ENCODE measurements at regions not wholly inside any gene's neighbourhood (a gene's known extent, or its start where the extent isn't known, plus 50 kb on each side); places are given as distances from the start of the nearest gene placed in this dataset.
A peak's percentile ranks its signal among the peaks of the same experiment; 100 is the strongest.

DNA sequence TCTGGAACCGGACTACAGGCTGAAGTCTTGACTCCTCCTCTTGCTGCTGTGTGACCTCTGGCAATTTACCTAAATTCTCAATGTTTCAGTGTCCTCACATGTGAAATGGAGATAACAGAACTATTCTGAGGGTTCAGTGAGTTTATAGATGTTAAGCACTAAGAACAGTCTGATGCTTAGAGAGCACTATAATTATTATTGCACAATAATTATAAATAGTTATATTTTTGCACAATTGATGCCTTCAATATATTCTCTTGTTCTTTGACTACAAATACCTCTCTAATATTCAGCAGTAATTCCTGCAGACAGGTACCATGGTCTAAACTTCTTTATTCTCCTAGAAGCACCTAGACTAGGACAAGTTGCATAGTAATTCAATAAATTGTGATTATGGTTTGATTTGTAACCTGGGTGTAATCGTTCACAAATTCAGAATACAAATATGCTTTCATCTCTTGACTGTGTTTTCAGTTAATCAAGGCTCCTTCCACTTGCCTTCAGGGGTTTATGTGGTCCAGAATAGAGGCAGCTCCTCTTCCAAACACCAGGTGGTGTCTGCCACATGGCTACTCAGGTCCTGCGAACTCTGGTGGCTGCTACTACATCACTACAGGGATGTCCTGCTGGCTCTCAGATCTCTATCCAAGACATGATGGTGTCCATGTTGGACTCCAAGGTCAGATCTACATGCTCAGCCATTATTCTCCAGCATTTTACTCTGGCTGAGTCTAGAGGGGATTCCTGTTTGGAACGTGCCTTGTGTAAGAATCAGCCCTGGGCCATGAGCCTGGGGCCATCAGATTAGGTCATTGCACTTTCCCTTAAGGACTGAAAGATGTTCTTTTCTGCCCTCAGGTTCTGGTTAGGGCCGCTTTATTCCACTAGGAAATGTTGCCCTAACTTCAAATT, 103.4 kb downstream of the QRFPR start:
- DNase-seq (ENCODE audit: low read depth in 2 of 2): peak in 1 of 2 donors; percentile 23

DNA sequence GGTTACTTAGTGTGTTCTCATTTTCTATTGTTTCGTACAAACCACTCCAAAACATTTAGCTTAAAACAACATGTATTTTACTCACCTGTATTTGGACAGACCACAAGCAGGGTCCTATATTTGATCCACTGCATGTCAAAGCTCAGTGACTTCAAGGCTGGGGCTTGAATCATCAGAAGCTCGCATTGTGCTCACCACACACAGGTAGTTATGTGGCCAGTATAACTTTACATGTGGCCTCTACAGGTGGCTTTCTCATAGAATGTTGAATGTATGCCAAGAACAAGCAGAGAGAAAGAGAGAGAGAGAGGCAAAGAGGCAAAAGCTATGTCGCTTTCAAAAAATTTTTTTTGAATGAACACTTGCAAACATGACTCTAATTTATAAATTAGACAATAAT, 107.6 kb downstream of the QRFPR start:
- no peak for DNase-seq (ENCODE audit: low read depth in 2 of 2)

DNA sequence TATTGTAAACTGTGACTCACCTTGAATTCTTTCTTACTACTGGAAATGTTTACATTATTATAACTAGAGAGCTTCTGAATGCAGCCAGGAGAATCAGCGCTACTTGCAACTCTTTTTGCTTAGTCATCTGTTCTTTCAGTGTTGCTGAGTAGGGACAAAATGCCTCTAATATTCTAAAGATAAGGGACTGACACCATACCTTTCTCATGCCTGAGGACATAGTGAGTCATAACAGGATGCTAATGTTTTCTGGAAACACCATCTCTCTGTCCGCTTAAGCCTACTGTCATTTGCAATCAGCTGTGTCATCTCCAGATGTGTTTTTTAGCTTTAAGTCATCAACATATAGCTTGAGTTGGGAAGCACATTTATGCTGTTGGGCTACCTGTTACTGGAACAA, 108.3 kb downstream of the QRFPR start:
- peak in 1 of 2 donors; percentile 12 for DNase-seq (ENCODE audit: low read depth in 2 of 2)

DNA sequence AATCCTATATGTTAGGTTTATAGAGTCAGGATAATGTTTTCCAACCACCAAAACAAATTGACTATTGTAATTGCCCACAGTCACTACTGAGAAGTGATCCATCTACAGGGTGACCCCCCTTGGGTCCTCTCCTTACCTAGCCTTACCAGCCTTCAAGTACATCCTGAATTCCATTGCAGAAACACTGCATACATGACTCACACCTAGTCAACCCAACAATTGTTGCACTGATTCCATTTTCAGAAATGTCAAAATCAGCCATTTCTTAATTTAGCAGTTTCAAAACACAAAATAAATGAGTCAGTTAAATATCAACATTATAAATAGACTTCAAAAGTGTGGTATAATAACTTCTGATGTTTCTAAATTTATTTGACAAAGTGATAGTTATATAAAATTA, 106.3 kb upstream of the TNIP3 start:
- DNase-seq (ENCODE audit: low read depth in 2 of 2): no peak

DNA sequence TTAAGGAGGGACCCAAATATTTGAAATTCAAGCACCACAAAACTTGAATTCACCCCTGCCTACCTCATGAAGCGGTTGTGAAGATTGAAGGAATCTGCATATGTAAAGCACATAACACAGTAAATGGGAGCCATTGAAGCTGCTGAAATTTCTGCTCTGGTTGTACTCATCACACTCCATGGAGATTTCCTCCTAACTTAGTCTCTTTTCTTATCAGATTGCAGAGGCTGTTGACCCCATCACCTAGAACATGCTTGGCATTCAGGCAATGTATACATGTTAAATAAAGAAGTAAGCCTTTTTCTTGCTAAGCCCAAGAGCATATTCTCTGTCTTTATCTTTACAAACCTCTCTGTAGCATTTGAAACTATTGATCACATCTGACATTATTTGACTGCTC, 104.9 kb upstream of the TNIP3 start:
- no peak for DNase-seq (ENCODE audit: low read depth in 2 of 2)

DNA sequence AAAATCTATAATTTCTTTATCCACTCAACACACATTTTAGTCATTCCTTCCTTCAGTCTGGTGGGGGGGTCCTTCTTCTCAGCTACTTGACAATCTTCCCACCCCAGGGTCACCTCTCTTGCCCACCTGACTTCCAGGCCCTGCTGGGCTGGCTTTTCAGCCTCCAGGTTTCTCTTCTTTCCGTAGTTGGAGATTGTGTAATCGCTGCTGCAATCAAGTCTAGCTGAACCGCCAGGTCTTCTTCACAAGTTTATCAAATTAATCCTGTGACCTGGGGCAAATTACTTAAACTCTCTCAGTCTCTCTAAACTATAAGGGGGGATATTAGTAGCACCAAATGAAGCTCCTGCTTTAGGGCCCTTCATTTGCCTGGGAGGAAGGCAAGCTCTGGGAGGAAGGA, 102.9 kb upstream of the TNIP3 start:
- DNase-seq (ENCODE audit: low read depth in 2 of 2): no peak

DNA sequence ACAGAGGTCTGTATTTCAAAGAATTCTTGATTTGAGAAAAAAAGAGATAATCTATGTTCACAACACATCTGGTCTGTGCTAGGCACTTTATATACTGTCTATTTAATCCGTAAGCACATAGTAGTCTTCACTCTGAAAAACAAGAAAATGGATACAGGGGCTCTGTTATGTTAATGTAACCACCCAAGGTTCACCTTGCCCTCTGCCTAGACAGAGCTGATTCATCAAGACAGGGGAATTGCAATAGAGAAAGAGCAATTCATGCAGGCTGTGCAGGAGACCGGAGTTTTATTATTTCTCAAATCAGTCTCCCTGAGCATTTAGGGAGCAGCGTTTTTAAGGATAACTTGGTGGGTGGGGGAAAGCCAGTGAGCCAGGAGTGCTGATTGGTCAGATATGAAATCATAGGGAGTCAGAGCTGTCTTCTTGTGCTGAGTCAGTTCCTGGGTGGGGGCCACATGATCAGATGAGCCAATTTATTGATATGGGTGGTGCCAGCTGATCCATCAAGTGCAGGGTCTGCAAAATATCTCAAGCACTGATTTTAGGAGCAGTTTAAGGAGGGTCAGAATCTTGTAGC, 92.9 kb upstream of the TNIP3 start:
- no peak for DNase-seq (ENCODE audit: low read depth in 2 of 2)

DNA sequence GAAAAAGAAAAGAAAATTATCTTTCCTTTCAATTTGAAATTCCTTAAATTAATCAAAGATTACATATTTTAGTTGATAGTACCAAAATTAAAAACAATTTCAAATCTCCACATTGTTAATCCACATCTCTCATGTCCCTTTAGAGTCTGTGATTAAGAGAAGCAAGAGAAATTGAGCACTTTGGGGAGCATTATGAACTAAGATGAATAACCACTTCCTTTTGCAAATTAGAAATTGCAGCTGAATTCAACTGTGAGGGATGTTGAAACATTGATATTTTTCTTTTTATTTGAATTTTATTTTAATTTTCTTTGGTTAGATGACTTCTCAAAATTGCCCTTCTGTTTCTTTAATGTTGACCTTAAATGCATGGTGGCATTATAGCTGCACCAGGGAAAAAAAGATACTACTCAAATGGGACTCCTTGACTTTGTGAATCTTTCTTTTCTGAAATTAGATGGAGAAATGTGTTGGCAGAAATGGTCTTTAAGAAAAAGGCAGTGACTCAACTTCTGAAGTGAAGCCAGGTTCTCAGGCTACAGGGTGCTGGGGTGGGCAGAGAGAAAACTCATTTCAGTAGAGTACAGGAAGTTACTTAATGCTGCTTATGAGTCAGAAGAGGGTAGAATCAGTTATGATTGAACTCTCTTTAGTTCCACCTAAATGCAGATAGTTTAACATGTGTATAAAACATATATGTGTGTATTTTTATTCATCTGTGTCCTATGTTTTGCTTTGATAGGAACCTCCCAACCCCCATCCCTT, 92.0 kb upstream of the TNIP3 start:
- DNase-seq (ENCODE audit: low read depth in 2 of 2): peak in 1 of 2 donors; percentile 89

DNA sequence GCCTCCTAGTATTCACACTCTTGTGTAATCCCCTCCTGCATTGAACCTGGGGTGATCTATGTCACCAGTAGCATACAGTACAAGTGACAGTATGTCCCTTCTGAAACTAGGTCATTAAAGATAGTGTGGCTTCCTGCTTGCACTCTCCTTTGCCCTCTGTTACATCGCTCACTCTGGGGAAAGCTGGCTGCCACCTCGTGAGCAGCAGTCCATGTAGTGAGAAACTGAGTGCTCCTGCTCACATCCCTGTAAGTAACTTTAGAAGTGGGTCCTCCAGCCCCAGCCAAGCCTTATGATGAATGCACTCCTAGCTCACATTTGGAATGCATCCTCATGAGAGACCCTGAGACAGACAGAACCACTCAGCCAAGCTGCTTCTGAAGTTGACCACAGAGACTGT, 89.8 kb upstream of the TNIP3 start:
- no peak for DNase-seq (ENCODE audit: low read depth in 2 of 2)

DNA sequence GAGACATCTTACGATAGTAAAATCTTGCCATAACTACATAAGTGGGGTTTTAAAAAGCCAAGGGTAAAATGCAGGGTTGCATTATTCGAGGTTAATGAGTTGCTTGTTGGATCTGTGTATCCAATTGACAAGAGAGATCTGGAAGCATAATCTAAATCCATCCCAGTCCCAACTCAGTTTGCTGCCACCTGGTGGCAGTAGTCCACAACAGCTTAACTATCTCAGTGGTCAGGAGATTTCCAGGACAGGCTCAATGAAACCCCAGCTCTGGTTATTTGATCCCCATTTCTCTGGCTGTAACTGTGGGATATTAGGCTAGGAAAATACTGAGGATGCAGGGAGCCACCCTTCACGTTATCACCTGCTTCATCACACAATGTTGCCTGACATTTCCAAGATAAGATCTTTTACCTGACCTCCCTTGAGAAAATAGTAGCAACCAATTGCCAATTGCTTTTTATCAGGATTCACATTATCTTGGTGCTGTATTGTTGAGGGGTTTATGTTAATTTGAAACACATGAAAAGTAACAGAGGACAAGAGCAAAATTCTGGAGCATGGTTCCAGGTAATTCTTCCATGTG, 88.2 kb upstream of the TNIP3 start:
- peak; percentile 72 to 75 for DNase-seq (ENCODE audit: low read depth in 2 of 2)

DNA sequence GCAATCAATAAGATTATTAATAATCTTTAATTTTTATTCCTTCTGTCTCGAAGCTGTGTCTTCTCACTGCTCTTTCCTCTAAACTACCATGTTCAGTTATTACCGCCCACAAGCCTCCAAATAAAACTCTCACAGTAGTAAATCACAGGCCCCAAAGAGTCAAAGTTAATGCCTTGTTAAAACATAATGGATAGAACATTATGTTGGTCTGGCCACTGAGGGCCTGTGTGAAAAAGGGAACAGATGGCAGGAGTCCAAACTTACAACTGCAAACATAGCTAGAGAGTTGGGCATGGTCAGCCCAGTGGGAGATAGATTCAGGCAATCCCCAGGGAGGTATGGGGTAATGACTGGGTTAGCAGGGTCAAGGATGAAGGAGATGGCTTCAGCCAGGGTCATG, 84.6 kb upstream of the TNIP3 start:
- DNase-seq (ENCODE audit: low read depth in 2 of 2): no peak

DNA sequence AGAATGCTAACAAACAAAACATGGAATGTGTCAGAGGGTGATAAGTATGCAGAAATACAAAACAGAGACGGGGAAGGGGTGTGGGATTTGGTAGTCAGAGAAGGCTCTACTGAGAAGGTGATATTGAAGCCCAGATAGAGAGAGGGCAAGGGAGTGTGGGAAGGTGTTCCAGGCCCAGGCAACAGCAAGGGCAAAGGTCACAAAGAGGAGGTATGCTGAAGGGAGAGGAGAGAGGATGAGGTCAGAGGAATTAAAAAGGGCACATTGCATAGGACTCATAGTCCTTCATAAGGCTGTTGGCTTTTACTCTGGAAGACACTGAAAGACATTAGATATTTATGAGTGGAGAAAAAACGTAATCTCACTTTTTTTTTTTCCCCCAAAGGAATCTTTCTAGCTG, 82.6 kb upstream of the TNIP3 start:
- DNase-seq (ENCODE audit: low read depth in 2 of 2): no peak

DNA sequence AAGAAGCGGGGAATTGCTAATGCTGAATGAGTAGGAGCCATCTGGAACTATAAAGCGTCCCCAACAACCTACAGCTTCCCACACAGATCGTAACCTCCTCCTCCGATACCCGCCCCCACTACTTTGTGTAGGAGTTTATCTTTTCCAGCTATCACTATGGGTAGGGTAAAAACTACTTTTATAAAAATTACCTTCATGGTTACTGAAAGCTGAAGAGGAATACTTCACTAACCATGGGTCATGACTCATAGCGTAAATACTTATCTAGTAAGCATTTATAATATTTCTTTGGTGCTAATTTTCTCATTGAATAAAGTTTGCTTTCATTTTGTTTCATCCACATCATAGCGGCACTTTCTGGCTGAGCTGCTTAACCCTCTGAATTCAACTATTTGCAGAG, 79.4 kb upstream of the TNIP3 start:
- DNase-seq (ENCODE audit: low read depth in 2 of 2): no peak

DNA sequence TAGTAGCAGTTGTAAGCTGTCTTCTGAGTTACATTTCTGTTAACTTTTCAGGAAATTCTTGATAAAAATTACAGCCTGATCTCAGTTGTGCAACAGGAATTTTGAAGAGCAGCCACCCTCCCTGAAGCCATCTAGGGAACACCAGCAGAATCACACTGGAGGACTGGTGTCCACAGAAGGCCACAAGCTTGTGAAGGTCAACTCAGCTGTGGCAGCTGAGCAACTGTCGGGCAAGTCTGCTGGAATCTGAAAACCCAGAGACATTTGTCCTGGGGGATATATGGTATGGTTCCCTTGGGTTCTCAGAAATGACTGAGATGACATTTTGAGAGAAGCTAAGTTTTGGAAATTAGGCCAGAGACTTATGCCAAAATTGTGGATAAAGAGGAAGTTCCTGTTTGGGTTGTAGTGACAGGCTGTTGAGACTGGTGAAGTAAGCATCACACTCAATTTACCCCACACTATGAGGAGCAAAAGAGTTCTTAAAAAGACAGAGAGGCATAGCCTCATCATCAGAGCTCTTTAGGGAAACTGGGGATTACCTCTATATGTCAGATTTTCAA, 78.1 kb upstream of the TNIP3 start:
- DNase-seq (ENCODE audit: low read depth in 2 of 2): no peak

DNA sequence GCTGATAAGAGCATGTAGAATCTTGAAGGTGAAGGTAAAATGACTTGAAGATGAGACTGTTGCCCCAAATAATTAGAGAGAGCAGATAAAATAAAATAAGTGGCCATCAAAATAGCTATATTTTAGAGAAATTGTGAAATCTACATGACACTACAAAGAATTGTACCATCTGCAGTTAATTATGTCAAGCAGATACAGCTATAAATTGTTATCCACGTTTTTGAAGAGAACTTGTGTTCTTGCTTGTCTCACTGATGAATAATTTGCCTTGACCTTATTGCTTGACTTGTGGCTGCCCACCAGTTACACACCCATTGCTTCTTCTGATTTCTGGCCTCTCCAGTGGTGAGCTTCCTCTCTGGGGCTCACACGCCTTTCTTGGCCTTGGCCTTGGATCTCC, 75.8 kb upstream of the TNIP3 start:
- no peak for DNase-seq (ENCODE audit: low read depth in 2 of 2)

DNA sequence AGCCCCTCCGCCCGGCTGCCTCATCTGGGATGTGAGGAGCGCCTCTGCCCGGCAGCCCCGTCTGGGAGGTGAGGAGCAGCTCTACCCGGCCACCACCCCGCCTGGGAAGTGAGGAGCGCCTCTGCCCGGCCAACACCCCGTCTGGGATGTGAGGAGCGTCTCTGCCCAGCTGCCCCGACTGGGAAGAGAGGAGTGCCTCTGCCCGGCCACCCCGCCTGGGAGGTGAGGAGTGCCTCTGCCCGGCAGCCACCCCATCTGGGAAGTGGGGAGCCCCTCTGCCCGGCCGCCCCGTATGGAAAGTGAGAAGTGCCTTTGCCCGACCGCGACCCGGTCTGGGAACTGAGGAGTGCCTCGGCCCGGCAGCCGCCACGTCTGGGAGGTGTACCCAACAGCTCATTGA, 74.3 kb upstream of the TNIP3 start:
- DNase-seq (ENCODE audit: low read depth in 2 of 2): no peak

DNA sequence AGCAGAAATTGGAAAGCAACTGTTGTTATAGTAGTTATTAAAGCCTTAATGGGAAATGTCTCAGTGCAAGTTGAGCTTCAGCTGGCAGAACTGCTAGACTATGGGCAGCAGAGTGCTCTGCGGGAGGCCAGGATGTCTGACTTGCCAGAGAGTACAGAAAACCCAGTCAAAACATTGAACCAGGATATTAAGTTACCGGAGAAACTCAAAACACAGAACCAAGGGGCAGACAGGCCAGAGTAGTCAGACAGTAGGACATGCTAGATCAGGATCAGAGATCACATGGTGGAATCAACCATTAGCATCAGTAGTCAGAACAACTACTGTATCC, 72.9 kb upstream of the TNIP3 start:
- no peak for DNase-seq (ENCODE audit: low read depth in 2 of 2)

DNA sequence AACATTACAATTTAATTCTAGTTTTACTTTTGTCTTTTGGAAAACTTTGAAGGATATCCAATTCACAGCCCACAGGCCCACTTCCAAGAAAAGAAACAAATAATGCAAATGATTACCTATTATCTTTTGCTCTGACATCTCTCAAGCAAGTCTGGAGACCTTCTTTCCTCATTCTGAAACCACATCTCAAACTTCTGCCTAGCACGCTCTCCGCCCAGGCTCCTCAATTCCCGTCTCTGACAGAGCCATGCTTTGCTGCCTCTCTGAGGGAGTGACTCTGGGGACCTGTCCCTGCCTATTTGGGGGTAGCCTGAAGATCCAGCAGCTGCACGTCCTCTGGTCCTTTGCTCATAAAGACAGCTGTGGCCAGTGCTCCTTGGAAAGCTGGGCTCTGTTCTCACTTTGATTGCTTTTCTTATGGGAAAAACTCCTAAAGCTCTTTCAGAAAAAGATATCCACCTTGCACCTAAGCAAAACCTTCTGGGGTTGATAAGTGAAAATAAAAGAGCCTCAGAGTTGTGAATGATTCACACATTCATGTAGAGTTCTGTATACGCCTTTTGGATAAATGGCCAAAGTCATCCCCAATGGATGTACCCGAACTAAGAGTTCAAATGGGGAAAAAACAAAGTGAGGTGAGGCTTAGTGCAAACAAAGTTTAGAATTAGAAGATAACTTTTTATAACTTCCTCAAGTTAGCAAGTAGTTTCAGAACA, 72.4 kb upstream of the TNIP3 start:
- no peak for DNase-seq (ENCODE audit: low read depth in 2 of 2)

DNA sequence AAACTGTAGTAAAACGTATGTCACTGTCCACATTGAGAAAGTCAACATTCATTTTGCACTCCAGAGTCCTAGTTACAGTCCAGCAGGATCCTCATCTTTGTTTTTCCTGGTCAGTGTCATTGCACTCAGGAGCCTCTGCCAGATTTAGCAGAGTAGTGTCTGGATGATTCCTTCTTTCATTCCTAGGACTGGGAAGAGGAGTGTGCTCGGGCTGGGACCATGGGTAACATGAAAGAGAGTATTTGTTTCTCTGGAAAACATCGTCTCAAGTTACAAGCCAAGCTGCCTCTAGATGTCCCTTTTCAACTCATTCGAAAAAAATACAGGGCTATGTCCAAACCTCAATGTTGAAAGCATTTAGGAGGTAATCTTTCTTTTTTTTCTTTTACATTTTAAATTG, 69.9 kb upstream of the TNIP3 start:
- no peak for DNase-seq (ENCODE audit: low read depth in 2 of 2)

DNA sequence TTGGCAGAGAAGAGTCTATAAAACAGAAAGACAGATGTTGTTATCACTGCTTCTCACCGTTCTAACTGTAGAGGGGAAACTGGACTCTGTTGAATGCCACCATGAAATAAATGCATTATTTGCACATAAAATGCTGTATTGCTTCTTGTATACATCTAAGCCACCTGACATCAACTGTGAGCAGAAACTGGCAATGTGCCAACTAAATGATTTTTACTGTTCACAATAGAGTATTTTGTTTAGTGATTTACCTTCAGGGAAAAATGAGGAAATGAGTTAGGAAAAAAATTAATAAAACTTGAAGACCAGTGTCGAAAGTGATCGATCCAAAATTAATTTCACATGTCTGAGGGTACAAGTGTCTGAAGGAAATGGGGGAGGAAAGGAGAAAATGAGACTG, 65.9 kb upstream of the TNIP3 start:
- DNase-seq (ENCODE audit: low read depth in 2 of 2): no peak

DNA sequence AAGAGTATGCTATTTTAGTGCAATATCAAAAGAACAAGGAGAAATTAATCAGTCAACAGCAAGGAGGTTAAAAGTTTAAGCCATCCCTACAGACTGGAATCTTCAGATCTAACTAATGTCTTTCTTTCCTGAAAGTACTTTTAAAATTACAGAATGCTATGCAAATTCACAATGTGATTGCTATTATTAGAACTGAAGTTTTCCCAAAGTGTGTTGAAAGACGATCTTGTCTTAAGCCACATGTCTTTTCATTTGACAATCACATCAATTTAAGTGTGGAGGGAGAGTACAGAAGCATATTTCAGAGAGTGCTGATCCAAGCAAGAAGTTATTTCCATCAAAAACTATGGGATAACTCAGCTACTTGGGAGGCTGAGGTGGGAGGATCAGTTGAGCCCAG, 64.7 kb upstream of the TNIP3 start:
- no peak for DNase-seq (ENCODE audit: low read depth in 2 of 2)

All from lung microvascular endothelial cell (primary cell).